ENCODE measurements at regions not wholly inside any gene's neighbourhood (a gene's known extent, or its start where the extent isn't known, plus 50 kb on each side); places are given as distances from the start of the nearest gene placed in this dataset.
"Not testable (repeated sequence)": the region's sequence is repeated elsewhere in the genome, so short reads cannot be mapped to it uniquely, and the experiment has no call there.

DNA sequence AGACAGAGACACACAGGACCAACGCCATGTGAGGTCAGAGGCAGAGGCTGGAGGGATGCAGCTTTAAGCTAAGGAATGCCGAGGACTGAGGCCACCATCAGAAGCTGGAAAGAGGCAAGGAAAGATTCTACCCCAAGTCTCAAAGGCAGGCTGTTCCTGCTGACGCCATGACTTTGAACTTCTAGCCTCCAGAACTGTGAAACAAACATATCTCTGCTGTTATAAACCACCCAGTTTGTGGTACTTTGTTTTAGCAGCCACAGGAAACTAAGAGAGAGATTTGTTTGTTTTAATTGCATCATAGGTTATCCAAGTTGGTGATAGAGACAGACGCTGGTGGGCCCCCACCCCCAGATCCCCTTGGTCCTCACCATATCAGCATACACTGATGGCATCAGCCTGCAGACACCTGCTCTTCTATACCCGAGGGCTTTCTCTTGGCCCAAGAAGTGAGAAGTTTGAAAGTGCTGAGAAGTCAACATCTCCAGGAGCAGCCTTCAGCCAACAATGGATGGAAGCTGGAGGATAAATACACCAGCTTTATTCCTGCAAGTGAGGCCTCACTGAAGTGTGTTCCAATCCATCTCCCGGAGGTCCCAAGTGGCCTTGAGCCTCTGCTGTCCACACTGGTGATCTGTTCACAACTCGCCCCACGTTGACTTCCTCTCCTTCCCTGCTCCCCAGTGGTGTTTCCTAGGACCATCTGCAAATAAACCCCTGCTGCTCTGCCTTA is 154.7 kb downstream of the BTBD3 start:
- no peak for DNase-seq (ENCODE audit: low spot score)

DNA sequence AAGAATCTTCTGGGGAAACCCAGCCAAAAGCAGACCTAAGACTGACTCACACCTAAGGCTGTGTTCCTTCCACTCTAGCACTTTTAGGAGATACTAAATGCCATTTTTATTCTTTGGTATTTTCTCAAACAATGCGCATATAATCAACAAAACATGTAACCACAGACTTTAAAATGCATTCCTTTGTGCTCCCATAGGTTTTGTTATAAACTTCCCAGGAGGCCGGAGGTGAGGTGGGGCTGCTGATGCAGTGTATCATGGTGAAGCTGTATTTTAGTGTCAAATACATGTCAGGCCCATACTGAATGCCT is 155.2 kb downstream of the BTBD3 start:
- no peak for DNase-seq (ENCODE audit: low spot score)

DNA sequence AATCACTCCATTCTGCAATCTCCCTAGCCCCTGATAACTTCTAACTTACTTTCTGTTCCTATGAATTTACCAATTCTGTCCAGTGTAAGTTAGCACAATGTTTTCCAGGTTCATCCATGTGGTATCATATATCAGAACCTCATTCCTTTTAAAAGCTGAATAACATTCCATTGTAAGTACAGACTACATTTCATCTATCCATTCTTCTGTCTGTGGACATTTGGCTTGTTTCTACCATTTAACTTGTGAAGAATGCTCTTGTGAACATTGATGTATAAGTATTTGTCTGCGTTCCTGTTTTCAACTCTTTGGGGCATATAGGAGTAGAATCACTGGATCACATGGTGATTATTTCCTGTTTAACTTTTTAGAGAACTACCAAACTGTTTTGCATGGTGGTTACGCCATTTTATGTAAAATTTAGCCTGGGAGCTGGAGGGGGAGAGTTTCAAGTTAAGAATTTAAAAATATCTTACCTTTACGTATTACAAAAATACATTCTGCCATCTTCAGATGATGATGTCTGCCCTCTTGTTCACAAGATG is 156.5 kb downstream of the BTBD3 start:
- no peak for DNase-seq (ENCODE audit: low spot score)

DNA sequence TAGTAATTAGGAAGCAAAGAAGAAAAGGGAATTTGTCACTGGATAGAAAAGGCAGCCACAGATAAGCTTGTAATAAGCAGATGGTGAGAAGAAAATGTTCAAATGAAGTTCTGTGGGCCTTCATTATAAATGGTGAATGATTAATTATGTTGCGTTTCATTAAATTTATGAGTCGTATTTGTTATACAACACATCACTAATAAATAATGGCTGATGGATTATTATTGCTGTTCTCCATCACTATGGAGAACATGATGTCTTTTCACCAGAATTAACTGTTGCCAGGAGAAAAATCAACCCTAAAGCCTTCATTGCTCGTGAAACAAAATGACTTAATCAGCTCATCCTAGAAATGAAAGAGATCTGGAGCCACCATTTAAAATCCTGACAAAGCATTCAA is 158.5 kb downstream of the BTBD3 start:
- DNase-seq (ENCODE audit: low spot score): no peak

DNA sequence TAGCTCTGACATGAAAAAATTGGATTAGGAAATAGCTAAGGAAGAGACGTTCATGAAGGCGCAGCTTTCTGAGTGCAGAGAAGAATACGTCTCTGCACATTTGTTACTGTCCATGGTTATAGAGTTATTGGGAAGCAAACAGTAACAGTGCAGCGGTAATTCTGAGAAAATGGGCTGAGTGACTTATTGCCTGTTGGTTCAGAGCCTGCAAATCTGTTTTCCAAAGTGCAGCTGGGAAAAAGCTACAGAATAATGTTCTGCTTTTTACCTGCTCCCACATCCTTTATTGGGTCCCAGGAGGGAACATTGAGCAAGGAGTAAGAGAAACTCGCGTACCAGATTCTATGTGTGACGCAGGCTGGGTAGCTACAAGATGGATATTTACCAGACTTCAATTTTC is 160.2 kb downstream of the BTBD3 start:
- DNase-seq (ENCODE audit: low spot score): no peak

DNA sequence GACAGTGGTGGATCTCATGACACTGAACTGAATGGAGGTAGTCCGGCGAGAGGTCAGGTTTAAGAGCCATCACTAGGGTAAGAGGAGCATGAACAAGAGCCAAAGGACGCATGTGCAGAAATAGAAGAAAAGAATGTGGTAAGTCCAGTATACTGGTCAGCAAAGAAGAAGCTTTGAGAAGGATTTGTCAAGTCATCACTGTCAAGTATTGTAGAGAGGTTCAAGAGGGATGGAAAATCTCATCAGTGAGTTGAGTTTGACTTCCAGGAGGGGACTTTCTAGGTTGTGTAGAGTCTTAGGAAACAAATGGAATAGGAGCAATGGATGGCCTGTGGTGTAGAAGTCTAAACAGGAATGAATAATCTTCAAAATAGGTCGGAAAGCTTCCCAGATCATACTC is 161.8 kb downstream of the BTBD3 start:
- DNase-seq (ENCODE audit: low spot score): no peak

DNA sequence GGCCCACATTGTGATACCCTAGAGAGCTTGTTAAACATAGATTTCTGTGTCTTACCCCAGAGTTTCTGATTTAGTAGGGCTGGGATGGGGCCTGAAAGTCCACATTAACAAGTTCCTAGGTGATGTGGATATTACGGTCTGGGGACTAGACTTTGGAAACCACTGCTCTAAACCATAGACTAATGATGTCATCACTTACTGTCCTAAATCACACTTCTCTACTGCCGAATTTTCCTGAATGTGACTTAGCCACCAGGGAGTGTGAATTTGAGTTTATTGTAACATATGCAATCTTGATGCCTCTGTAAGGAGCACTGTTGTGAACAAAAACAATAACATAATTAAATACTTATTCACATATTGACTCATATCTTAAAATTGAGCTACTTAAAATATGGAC is 165.6 kb downstream of the BTBD3 start:
- no peak for DNase-seq (ENCODE audit: low spot score)

DNA sequence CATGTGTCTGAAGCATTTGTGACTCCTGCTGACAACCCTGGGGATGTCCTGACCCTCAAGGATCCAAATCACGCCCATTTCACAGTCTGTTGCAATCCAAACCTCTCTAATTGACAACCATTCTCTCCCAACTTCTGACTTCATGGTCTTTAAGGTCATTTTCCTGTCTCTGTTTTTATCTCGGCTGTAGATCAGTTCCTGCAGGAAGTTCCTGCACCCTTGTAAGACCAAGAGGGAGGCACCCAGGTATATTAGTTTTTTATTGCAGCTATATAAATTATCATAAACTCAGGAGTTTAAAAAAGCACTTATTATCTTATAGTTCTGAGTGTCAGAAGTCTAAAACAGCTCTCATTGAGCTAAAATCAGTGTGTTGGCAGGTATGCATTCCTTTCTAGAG is 166.8 kb downstream of the BTBD3 start:
- DNase-seq (ENCODE audit: low spot score): no peak

DNA sequence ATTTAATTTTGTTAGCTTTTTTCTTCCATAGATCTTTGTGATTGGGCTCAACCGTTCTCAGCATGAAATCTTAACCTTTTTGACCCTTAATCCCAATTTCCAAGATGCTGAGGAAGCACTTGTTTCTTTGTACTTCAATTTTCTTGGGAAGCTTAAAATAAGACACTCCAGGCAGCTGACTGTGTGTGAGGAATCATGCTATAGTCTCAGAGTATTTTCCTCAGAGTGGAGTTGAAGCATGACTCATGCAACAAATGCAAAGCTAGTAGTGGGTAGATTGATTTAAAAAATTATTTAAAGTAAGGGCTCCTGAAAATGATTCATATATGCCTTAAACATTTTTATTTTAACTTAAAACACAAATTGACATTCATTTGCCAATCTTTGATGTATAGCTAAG is 168.7 kb downstream of the BTBD3 start:
- no peak for DNase-seq (ENCODE audit: low spot score)

DNA sequence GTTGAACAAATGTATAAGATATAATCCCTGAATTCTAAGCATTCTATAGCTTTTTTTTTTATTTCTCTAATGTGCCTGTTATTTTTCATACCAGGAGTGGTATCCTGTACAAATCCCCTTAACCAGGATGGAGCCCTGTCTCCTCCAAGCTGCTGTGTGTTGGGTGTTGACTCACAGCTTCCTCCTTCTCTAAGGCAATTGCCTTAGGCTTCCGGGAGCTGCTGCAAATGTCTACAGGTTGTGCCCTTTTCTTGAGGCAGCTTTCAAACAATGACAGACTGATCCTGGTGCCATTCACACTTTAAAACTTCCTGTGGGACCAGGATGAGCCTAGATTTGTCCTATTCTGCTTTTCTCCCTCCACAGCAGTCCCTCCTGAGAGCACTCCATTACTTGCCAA is 173.2 kb downstream of the BTBD3 start:
- DNase-seq (ENCODE audit: low spot score): no peak

DNA sequence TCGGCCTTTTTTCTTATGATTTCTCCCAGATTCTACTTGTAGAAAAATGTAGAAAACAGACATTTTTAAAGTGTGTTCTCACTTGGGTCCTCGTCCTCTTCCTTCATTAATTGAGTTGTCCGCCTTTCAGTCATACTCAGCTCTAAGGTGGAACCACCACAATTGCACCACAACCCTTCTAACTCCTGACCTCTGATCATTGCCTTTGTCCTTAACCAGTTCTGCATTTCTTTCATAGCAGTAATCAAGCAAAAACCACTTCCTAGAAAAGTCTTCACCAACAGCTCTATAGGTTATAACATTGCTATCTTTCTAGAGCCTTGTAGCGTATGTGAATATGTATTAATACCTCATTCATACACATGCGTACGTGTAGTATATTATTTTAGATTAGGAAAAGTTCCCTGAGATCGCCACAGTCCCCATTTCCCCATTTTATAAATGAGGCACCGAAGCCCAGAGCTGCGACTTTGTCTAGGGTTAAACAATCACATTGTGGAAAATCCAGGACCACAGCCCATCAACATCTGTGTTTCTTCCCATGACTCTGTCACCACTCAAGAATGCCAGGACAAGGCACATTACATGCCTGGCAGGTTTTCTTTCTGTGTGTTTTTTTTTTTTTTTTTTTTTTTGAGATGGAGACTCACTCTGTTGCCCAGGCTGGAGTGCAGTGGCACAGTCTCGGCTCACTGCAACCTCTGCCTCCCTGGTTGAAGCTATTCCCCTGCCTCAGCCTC is 175.5 kb downstream of the BTBD3 start:
- no peak for DNase-seq (ENCODE audit: low spot score)

DNA sequence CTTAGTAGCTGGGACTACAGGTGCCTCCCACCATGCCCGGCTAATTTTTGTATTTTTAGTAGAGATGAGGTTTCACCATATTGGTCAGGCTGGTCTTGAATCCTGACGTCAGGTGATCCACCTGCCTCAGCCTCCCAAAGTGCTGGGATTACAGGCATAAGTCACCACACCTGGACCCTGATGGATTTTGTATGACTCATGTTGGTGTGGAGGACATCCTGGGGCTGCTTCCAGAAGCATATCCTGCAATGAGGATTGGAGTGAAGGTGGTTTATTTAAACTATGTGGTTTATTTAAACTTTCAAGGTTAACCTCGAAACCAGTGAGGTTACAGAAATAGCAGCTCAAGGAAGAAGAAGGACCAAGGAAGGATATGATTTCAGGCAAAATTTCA is 176.1 kb downstream of the BTBD3 start:
- DNase-seq (ENCODE audit: low spot score): not testable (repeated sequence)

DNA sequence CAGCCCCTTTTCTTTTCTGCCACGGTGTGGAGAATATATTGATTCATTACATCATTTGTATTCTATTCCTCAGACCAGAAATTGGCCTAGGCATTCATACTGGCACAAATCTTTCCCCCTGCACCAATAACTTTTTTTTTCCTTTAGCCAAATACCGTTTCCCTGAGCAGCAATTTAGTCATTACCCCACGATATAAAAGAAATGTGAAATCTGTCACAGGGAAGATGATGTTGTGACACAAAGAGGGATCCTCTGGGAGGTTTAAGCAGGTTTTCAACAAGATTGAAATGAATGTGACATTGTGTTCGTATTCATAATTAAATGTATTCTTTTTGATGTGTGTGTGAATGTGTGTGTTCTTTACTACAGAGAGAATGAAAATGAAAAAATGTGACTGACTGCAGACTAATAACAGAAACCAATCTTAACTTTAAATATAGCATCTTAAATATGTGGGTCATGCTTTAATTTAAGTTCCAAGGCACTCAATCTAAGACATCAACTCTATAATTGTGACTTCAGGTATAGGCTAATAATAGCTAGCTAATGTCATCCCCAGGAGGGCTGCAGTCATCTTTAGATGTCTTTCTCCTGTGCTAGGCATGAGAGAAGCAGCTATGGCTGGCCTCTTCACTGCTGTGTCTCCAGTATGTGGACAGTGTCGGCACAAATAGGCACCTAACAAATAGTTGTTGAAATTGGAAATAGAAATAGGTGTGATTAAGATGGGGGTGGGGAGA is 177.7 kb downstream of the BTBD3 start:
- no peak for DNase-seq (ENCODE audit: low spot score)

DNA sequence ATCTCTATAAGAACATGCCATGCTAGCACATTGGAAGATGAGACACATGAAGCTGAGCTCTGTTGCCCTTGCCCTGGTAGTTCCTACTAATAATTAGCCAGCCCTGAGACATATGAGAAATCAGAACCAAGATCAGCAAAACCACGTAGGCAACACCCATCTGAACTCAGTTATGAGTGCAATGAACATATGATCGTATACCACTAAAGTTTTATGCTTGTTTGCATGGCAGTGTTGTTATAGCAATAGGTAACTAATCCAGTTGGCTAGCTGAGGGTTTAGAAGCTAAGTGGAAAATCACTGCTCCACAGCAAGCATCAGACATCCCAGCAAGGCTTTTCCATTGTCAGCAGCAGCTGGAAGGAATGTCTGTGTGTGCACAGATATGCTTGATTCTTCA is 180.7 kb downstream of the BTBD3 start:
- DNase-seq (ENCODE audit: low spot score): no peak

DNA sequence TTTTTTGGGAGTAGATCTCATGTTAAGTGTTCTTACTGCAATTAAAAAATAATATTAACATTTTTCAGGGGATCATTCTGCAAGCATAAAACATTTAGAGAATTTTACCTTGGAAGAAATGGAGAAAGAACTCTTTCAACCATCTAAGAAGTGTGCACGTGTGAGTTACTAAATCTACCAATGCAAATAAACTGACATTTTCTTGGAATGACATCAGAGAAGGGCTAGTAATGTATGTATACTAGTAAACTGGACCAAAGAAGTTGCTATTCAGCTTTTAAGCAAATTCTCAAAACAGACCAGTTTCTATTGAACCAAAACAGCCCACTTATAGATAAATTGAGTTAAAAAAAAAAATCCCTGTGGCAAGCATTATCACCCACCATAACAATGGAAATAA is 191.2 kb downstream of the BTBD3 start:
- DNase-seq (ENCODE audit: low spot score): no peak

DNA sequence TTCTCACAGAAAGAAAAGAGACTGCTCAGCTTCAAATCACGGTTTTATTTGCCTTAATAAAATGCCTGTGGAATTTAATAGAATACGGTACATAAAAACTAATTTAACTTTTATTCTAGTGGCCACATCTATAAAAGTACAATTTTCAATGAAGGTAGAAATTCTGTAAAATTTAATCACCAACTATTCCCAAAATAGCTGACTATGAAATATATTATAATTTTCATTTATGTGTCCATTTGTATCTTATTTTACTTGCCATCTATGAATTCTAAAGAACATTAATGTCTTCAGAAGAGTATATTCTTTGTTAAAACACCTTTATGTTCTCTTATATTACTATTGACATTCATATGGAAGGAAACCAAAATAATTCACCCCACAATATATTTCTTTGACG is 192.6 kb downstream of the BTBD3 start:
- no peak for DNase-seq (ENCODE audit: low spot score)

DNA sequence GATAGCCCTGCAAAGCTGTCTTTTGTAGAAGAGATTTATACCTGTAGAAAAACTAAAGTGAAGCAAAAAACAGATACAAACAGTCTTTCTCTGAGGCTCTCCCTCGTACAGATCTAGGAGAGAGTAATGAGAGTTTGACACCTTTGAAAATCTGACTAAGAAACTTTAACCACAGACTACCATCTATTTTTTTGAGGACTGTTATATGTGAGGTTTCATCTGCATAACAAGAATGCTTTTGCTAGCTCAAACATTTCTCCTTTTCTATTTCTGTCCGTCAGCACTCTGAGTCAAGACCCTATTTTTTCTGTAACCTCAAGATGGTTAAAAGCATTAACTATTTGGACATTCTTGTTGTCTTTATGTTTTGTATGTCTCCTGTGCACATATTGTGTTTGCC is 193.0 kb downstream of the BTBD3 start:
- DNase-seq (ENCODE audit: low spot score): no peak

DNA sequence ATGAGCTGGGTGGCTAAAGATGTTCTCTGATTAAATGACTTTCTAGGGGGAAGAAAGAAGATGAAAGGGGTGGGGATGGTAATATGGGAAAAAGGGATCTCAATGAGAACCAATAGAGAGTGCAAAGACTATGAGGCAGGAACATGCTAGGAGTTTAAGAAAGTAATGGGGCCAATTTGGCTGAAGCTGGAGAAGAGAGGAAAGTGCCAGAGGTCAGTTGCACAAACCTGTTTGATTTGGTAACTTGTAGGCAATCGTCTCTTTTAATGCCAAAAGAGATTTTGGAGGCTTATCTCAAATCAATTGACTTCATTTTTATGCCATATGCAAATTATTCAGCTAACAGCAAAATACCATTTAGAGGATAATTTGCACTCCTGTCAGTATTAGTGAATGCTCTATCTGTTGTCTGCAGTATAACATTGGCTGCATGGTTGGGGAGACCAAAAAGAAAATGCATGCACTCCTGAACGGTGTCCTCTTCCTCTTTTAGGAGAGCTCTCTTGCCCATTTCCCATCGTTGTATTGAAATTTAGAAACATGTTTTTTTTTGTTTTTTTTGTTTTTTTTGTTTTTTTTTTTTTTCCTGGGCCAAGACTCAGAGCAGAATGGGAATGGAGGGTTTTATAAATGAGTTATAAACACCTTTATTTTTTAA is 193.9 kb downstream of the BTBD3 start:
- no peak for DNase-seq (ENCODE audit: low spot score)

DNA sequence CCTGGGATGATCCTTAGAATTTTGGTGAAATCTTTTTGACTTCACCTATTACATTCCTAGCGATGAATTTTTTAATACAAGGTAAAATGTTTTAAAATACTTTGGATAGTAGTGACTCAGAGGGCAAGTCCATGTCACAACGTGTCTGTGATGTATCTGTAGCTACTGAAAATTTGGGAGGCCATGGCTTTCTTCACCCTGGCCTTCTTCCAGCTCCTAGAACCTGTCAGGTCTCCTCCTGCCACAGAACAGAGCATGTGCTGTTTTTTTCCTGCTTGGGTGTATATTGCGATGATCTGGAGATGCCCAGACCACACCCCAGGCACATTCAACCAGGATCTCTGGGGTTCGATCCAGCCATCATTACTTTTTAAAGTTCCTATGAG is 194.4 kb downstream of the BTBD3 start:
- no peak for DNase-seq (ENCODE audit: low spot score)

DNA sequence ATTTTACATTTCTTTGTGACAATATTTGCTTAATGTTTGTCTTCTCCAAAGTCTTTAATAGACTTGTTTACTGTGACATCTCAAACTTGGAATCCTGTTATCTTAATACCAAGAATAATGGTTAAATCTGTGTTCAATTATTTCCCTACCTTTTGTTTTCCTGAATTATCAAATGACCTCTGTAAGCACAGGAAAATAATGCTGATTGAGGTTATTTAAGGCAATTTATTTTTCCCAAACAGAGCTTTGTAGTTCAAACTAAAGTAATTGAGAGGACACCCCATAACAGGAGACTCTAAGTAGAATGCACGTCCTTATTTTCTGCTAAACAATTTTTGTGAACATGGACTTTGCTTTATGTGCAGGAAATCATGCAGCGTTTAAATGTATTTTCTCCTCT is 195.0 kb downstream of the BTBD3 start:
- DNase-seq (ENCODE audit: low spot score): no peak

DNA sequence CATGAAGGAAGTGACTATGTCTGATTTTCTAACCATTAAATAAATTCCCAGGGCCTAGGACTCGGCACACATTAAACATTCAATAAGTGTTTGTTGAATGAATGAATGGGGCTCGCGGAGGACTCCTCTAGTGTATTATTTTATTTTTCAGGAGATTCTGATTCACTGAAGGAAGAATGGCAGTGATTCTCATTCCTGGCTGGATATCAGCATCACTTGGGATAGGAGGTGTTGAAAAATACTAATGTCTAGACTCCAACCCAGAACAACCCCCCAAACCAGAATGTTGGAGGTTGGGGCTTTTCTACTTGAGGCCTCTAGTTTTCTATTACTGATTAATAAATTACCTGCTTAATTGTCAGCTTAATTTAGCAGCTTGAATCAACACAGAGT is 195.4 kb downstream of the BTBD3 start:
- no peak for DNase-seq (ENCODE audit: low spot score)

DNA sequence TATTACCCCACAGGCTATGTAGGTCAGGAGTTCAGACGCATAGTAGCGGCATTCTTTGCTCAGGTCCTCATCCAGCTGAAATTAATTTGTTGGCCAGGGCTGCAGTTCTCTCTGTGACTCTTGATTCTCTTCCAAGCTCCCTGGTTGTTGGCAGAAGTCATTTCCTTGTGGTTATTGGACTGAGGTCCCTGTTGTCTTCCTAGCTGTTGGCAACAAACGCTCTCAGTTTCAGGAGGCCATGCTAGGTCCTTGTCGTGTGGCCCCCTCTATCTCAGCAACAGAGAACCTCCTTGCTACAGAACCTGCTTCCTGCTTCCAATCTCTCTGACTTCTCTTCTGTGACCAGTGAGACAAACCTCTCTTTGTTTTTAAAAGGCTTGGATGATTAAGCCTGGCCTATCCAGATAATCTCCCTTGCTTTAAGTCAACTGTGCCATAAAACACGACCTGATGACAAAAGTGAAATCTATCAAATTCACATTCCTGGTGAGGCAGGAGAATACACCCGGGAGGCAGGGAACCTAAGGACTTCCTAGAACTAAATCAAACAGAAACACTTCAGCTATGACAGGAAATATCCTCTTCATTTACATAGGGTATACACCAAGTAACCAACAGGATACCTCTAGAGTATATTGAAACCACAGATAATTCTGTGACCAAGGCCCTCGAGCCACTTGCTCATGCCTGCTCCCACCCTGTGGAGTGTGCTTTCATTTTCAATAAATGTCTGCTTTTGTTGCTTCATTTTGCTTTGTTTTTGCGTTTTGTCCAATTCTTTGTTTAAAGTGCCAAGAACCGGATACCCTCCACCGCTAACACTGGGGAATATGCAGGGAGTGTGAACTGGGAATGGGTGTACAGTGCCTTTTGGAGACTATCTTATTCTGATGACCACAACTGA is 196.0 kb downstream of the BTBD3 start:
- DNase-seq (ENCODE audit: low spot score): no peak

All from hematopoietic multipotent progenitor cell treated with erythropoietin and hydrocortisone succinate and interleukin-3 and kit ligand, for 15 days (in vitro differentiated cells).